H1 (cell line): ENCODE measurements at regions not wholly inside any gene's neighbourhood (a gene's known extent, or its start where the extent isn't known, plus 50 kb on each side); places are given as distances from the start of the nearest gene placed in this dataset.

Experiments
- CTCF ChIA-PET: fragments of 300-600 bp; sonication (Branson Sonifier 250); formaldehyde crosslinking; loops from one replicate; lab custom pipeline; 2021; ENCODE audit not compliant: partially characterized antibody; lab: Charles Lee
- POLR2A ChIA-PET: fragments of 300-600 bp; sonication (Branson Sonifier 250); formaldehyde crosslinking; loops from one replicate; lab custom pipeline; 2021; ENCODE audit warnings: inconsistent platforms; ENCODE audit not compliant: partially characterized antibody; lab: Charles Lee
- DNase-seq, 2 experiments: peaks; one replicate each; pipeline versions ENCODE4 v3.0.0 to v3.0.0-alpha.2; 2010 to 2022; ENCODE audit warnings: low spot score in 2 of 2, low read depth in 1 of 2, mixed read lengths in 1 of 2
- FAIRE-seq: peaks from 2 replicates; lab custom pipeline; 2011; peaks lifted over from hg19 to GRCh38; lab: Jason Lieb, UNC
- H2AFZ ChIP-seq: 2 replicates; pipeline ENCODE4 v1.8.1; 2012; ENCODE audit warnings: low read length, inconsistent platforms
- H2AK5ac ChIP-seq: 2 replicates; pipeline ENCODE4 v1.6.1; 2013; ENCODE audit warnings: low read depth, low read length
- H2BK120ac ChIP-seq: replicated peaks from 2 replicates; pipeline ENCODE3; 2013; ENCODE audit warnings: low read depth, low read length, inconsistent platforms
- H2BK12ac ChIP-seq: 2 replicates; pipeline ENCODE4 v1.6.1; 2013; ENCODE audit warnings: low read depth, low read length
- H2BK15ac ChIP-seq: 2 replicates; pipeline ENCODE4 v1.6.1; 2013; ENCODE audit warnings: low read length
- H2BK20ac ChIP-seq: 2 replicates; pipeline ENCODE4 v1.6.1; 2013; ENCODE audit warnings: low read length
- H2BK5ac ChIP-seq: 2 replicates; pipeline ENCODE4 v1.6.1; 2013; ENCODE audit warnings: low read depth, low read length
- H3K14ac ChIP-seq: 2 replicates; pipeline ENCODE4 v1.6.1; 2013; ENCODE audit warnings: inconsistent platforms; ENCODE audit not compliant: insufficient read length
- H3K18ac ChIP-seq: 2 replicates; pipeline ENCODE4 v1.6.1; 2013; ENCODE audit warnings: low read length; ENCODE audit errors: extremely low read depth
- H3K23ac ChIP-seq: 2 replicates; pipeline ENCODE4 v1.6.1; 2013; ENCODE audit warnings: inconsistent platforms; ENCODE audit not compliant: insufficient read length
- H3K23me2 ChIP-seq: 2 replicates; pipeline ENCODE4 v1.6.1; 2013; ENCODE audit warnings: low read depth, low read length
- H3K27ac ChIP-seq: 2 replicates; pipeline ENCODE4 v1.6.1; 2011; ENCODE audit warnings: low read depth, low read length, inconsistent platforms
- H3K27me3 ChIP-seq, 4 experiments: replicated peaks in 1 of 4; 1 replicate in 1 of 4; 2 replicates in 3 of 4; pipeline versions ENCODE4 v1.6.1 to v1.8.1; 2011 to 2013; ENCODE audit warnings: low read length in 3 of 4, mild to moderate bottlenecking in 3 of 4, inconsistent platforms in 2 of 4, mixed read lengths in 2 of 4, moderate library complexity in 1 of 4; ENCODE audit not compliant: control insufficient read depth in 3 of 4, insufficient read depth in 3 of 4; ENCODE audit errors: extremely low read depth in 1 of 4
- H3K36me3 ChIP-seq, 4 experiments: 2 replicates each; pipeline versions ENCODE4 v1.6.1 to v1.8.1; 2011 to 2013; ENCODE audit warnings: mild to moderate bottlenecking in 4 of 4, low read length in 3 of 4, moderate library complexity in 2 of 4, control low read depth in 1 of 4, inconsistent platforms in 1 of 4; ENCODE audit not compliant: insufficient read depth in 4 of 4, control insufficient read depth in 2 of 4
- H3K4ac ChIP-seq: replicated peaks from 2 replicates; pipeline ENCODE3; 2013; ENCODE audit warnings: low read length, low read depth, mixed read lengths, inconsistent platforms; ENCODE audit not compliant: insufficient read length
- H3K4me1 ChIP-seq, 4 experiments: replicated peaks in 1 of 4; 1 replicate in 1 of 4; 2 replicates in 3 of 4; pipeline versions ENCODE4 v1.6.1 to v1.8.1; 2011 to 2013; ENCODE audit warnings: low read length in 3 of 4, inconsistent platforms in 2 of 4, mixed read lengths in 1 of 4; ENCODE audit not compliant: insufficient read depth in 4 of 4, control insufficient read depth in 3 of 4
- H3K4me2 ChIP-seq, 2 experiments: 2 replicates each; pipeline versions ENCODE4 v1.6.1 to v1.8.1; 2011 to 2013; ENCODE audit warnings: low read depth in 2 of 2, low read length in 2 of 2, control low read depth in 1 of 2, inconsistent platforms in 1 of 2, mild to moderate bottlenecking in 1 of 2; ENCODE audit not compliant: insufficient read depth in 1 of 2
- H3K4me3 ChIP-seq, 4 experiments: fragments of 200-600, 300-600 bp in 1 of 4; sonication (generic), shearing (Covaris generic), sonication (Bioruptor Twin) in 1 of 4; 2 replicates each; pipeline versions ENCODE4 v1.5.1 to v1.8.1; 2011 to 2016; ENCODE audit warnings: low read length in 4 of 4, low read depth in 3 of 4, control low read depth in 2 of 4, inconsistent platforms in 2 of 4, mild to moderate bottlenecking in 2 of 4, mixed read lengths in 1 of 4, moderate library complexity in 1 of 4; ENCODE audit not compliant: insufficient read depth in 2 of 4; ENCODE audit errors: extremely low read depth in 1 of 4
- H3K56ac ChIP-seq: replicated peaks from 2 replicates; pipeline ENCODE3; 2013; ENCODE audit warnings: low read depth, mild to moderate bottlenecking, mixed read lengths, low read length, inconsistent platforms; ENCODE audit not compliant: insufficient read length
- H3K79me1 ChIP-seq: 2 replicates; pipeline ENCODE4 v1.6.1; 2013; ENCODE audit warnings: low read depth, low read length, control low read depth
- H3K79me2 ChIP-seq, 2 experiments: 2 replicates each; pipeline versions ENCODE4 v1.6.1 to v1.8.1; 2012 to 2013; ENCODE audit warnings: low read length in 2 of 2, mild to moderate bottlenecking in 2 of 2, inconsistent platforms in 1 of 2; ENCODE audit not compliant: insufficient read depth in 2 of 2, control insufficient read depth in 1 of 2
- H3K9ac ChIP-seq, 4 experiments: replicated peaks in 1 of 4; 1 replicate in 1 of 4; 2 replicates in 3 of 4; pipeline versions ENCODE4 v1.6.1 to v1.8.1; 2011 to 2013; ENCODE audit warnings: low read depth in 3 of 4, low read length in 3 of 4, control low read depth in 2 of 4, mild to moderate bottlenecking in 2 of 4, moderate library complexity in 2 of 4, inconsistent platforms in 1 of 4; ENCODE audit errors: extremely low read depth in 1 of 4
- H3K9me3 ChIP-seq, 2 experiments: 2 replicates each; pipeline versions ENCODE4 v1.6.1 to v1.8.1; 2012 to 2013; ENCODE audit warnings: mild to moderate bottlenecking in 2 of 2, moderate library complexity in 2 of 2, control low read depth in 1 of 2, inconsistent platforms in 1 of 2, low read depth in 1 of 2, low read length in 1 of 2, mixed read lengths in 1 of 2; ENCODE audit not compliant: insufficient read depth in 2 of 2
- H4K20me1 ChIP-seq, 2 experiments: replicated peaks in 1 of 2; 2 replicates each; pipeline versions ENCODE3 to v1.8.1; 2011 to 2013; ENCODE audit warnings: inconsistent platforms in 2 of 2, low read length in 2 of 2, mild to moderate bottlenecking in 1 of 2; ENCODE audit not compliant: insufficient read depth in 2 of 2, control insufficient read depth in 1 of 2
- H4K5ac ChIP-seq: 2 replicates; pipeline ENCODE4 v1.6.1; 2013; ENCODE audit warnings: low read length, low read depth, mixed read lengths, inconsistent platforms; ENCODE audit not compliant: insufficient read length
- H4K8ac ChIP-seq: 2 replicates; pipeline ENCODE4 v1.8.0; 2013; ENCODE audit warnings: mild to moderate bottlenecking, moderate library complexity, low read length, inconsistent platforms; ENCODE audit not compliant: insufficient read depth; ENCODE audit errors: extremely low read depth
- H4K91ac ChIP-seq: replicated peaks from 2 replicates; pipeline ENCODE3; 2013; ENCODE audit warnings: low read length, mixed read lengths, inconsistent platforms; ENCODE audit not compliant: insufficient read length
- ATF2 ChIP-seq: IDR thresholded peaks from 2 replicates; pipeline ENCODE4 v1.6.1; 2012; ENCODE audit warnings: low read length, inconsistent platforms
- BRCA1 ChIP-seq: IDR thresholded peaks from 2 replicates; pipeline ENCODE4 v1.6.1; 2012; ENCODE audit warnings: low read depth, low read length, improper control_type of control experiment
- CHD2 ChIP-seq: IDR thresholded peaks from 2 replicates; pipeline ENCODE4 v1.6.1; 2012; ENCODE audit warnings: low read length, improper control_type of control experiment
- CTBP2 ChIP-seq: IDR thresholded peaks from 2 replicates; pipeline ENCODE4 v1.7.0; 2011; ENCODE audit warnings: borderline replicate concordance, mild to moderate bottlenecking, moderate library complexity, mixed read lengths, low read length; ENCODE audit not compliant: insufficient read depth, insufficient read length
- MAX ChIP-seq: IDR thresholded peaks from 2 replicates; pipeline ENCODE4 v1.6.1; 2012; ENCODE audit warnings: inconsistent platforms
- YY1 ChIP-seq: IDR thresholded peaks from 2 replicates; pipeline ENCODE4 v1.6.1; 2011; ENCODE audit warnings: low read depth, mild to moderate bottlenecking, low read length
- WGBS, 2 experiments: shearing (Covaris generic) in 1 of 2; methylation state at CpG; one replicate each; pipeline versions ENCODE4 v1.1.6 to v1.1.7; 2013 to 2015; ENCODE audit warnings: low lambda C conversion rate in 2 of 2, mixed read lengths in 2 of 2, inconsistent platforms in 1 of 2, low coverage in 1 of 2, missing lambda C conversion rate in 1 of 2; ENCODE audit not compliant: insufficient replicate concordance in 2 of 2, insufficient coverage in 1 of 2, insufficient read length in 1 of 2; ENCODE audit errors: extremely low coverage in 1 of 2, missing lambda C conversion rate in 1 of 2; 5-methylcytosine and 5-hydroxymethylcytosine counted together
- TF ChIP-seq, protein P1 (sequence below): IDR thresholded peaks from 2 replicates; pipeline ENCODE4 v1.6.1; 2011; ENCODE audit warnings: low read depth, mild to moderate bottlenecking, low read length; ENCODE audit not compliant: insufficient read depth

GRCh38 chr6:14959324-14959885 lies 286.5 kb upstream of the JARID2 start:
- Histone ChIP-seq H2AFZ (no peak overlapping the region), H4K8ac (no peak overlapping the region), H3K4me2 (no peak overlapping the region), H3K79me2 (peaks cover 0 to 3% of the 10 kb centered on the region in 2 experiments; a peak in 1 of 4 replicates), H2BK15ac (no peak overlapping the region), H3K23me2 (no peaks in the 10 kb centered on the region), H2BK20ac (no peak overlapping the region), H3K14ac (no peak overlapping the region), H3K27me3 (no peaks in the 10 kb centered on the region), H3K79me1 (no peaks in the 10 kb centered on the region; the same call in 1 of the 2 replicates), H3K56ac (no peak overlapping the region), H3K27ac (no peak overlapping the region), H4K91ac (no peak overlapping the region), H3K23ac (no peak overlapping the region), H2AK5ac (no peak overlapping the region), H3K4ac (no peak overlapping the region), H2BK120ac (no peak overlapping the region), H2BK5ac (no peak overlapping the region), H3K4me1 (peaks cover 0 to under 1% (median 0%) of the 10 kb centered on the region in 4 experiments; a peak in 1 of 7 replicates), H2BK12ac (no peak overlapping the region), H3K18ac (no peak overlapping the region), H3K9me3 (no peaks in the 10 kb centered on the region), H3K36me3 (peaks cover 0 to 5% (median 0%) of the 10 kb centered on the region in 4 experiments; a peak in 1 of 8 replicates), H3K4me3 (no peak overlapping the region), H4K5ac (no peak overlapping the region), H3K9ac (no peak overlapping the region), H4K20me1 (no peaks in the 10 kb centered on the region)
- 93% methylated on average over 6 of the region's 6 CpGs; no CpG with 5 or more reads in 1 of the 2 experiments for WGBS, 2 experiments
- no peak for FAIRE-seq
- ChIA-PET POLR2A (no interaction called here), CTCF (no interaction called here)
- TF ChIP-seq BRCA1 (no peak), CHD2 (no peak), YY1 (no peak), CTBP2 (no peak), ATF2 (no peak), MAX (no peak)
- TF ChIP-seq, protein P1, sequence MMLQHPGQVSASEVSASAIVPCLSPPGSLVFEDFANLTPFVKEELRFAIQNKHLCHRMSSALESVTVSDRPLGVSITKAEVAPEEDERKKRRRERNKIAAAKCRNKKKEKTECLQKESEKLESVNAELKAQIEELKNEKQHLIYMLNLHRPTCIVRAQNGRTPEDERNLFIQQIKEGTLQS, result no peak
- no peak for DNase-seq
